ENCODE measurements at regions not wholly inside any gene's neighbourhood (a gene's known extent, or its start where the extent isn't known, plus 50 kb on each side); places are given as distances from the start of the nearest gene placed in this dataset.
"Not testable (repeated sequence)": the region's sequence is repeated elsewhere in the genome, so short reads cannot be mapped to it uniquely, and the experiment has no call there.

DNA sequence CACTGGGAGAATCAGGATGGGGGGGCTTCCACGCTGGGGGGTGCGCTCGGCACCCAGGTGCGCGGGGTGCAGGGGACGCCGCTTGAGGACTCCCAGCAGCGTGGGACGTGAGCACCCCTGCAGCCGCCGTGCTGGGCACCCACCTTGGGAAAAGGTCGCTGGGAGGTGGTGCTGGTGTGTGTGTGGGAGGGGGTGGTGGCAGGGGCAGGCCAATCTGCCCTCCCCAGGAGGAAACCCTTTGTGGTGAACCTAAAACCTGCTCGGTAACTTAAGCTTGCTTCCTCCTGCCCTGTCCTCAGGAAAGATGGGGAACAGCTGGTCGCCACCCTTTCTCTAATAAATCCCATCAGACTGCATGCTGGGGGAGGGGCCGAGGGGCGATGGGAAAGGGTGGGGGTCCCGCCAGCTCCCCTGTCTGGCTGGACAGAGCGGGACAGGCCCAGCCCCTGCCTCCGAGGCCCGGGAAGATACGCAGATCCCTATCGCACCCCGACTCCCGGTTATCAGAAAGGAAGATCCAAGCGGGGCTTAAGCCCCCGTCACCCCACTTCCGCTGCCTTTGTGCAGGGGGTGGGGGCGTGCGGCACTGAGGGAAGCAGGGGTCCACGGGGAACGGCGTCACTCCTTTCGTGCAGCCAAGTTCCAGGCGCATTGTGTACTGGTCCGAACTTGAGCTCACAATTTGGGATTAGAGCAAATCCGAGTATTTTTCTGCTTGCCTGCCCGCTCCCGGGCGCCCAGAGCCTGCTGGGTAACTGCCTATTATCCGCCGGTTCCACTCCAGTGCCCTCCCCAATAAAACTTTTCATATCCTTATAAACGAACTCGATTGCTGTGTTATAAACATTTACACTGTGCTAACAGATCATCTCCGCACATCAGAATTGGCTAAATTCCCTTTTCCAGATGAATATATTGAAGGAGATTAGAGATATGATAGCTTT is 64.6 kb downstream of the UNCX start:
- H3K9me3 Mint-ChIP-seq: no peaks in the 10 kb centered on the region
- no peaks in the 10 kb centered on the region for H3K4me1 Mint-ChIP-seq
- peaks cover 8% of the 10 kb centered on the region for H3K27me3 Mint-ChIP-seq
- no peak overlapping the region for H3K4me3 Mint-ChIP-seq
- no peaks in the 10 kb centered on the region for H3K36me3 Mint-ChIP-seq
- no peak overlapping the region for H3K27ac Mint-ChIP-seq

DNA sequence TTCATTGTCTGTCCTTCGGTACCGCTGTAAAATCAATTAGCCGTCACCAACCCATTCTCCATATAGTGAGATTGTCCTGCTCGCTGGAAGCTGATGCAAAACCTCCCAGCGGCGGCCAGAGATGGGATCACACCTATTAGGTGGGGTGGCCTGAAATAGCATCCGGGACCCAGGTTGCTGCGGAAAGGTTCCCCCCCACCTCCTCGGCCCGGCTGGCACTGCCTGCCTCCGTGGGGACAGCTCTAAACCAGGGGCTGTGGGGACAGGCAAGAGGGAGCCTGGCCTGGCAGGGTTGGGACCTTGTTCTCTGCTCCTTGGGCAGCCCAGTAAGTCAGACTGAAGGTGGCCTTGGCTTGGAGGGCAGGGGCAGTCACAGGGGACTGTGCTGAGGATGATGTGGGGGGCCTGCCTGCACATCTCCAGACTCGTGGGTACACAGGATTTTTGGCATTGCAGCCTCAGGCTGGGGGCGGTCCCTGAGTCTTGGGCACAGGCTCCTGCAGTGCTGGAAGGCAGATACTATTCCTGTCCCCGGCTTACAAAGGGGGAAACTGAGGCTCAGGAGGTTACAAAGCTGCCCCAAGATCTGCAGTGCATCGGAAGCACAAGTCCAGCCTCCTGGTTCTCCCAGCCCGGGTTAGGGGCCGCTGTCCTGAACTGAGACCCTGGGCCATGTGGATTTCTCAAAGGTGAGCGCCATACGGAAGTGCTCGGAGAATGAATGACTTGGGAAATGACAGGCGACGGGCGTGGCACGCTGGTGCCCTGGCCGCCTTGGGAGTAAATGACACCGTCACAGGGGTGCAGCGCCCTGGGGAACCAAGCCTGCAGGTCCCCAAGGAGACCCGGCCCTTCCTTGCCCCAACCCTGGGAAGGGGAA is 65.6 kb downstream of the UNCX start:
- H3K9me3 Mint-ChIP-seq: no peaks in the 10 kb centered on the region
- H3K4me3 Mint-ChIP-seq: no peak overlapping the region
- H3K27me3 Mint-ChIP-seq: peaks cover 8% of the 10 kb centered on the region
- H3K36me3 Mint-ChIP-seq: no peaks in the 10 kb centered on the region
- H3K27ac Mint-ChIP-seq: no peak overlapping the region
- no peaks in the 10 kb centered on the region for H3K4me1 Mint-ChIP-seq

DNA sequence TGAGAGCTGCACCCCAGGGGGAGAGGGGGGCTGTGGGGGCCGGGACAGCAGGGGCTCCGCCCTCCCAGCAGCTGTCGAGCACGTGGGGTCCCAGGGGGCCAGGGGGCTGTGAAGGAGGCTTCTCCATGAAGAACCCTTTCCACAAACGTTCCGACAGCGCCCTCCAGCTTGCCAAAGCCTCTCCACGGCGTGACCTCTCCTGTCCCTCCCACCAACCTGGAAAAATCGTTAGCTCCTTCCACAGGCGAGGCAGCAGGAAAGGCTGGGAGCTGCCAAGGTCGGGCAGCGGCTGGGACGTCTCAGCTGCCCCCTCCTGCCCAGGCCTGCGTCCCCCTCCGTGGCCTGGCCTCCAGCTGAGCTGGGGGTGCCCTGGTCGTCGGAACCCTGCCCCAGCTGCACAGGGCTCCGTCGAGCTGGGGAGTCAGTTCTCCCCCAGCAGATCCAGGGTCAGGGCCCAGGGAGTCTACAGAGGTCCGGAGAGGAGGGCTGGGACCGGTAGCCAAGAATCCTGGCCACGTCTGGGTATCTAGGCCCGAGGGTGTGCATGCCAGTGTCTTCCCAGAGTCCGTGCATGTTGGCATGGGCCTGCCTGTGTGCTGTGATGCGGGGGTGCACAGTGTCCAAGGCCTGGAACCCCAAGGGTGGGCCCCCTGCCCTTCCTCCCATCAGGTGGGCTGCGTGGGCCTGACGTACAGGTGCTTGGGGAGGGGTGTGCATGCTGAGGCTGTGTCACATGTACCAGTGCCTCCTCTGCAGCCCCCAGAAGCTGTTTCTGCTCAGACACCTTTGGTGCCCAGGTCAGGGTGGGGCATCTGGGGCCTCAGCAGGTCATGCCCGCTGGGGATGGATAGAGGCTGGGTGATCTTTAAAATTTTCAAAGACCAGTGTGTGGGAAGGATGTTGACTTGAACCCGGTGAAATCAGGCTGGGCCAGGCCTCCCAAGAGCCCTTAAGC is 66.5 kb downstream of the UNCX start:
- no peak overlapping the region for H3K27ac Mint-ChIP-seq
- H3K4me1 Mint-ChIP-seq: no peaks in the 10 kb centered on the region
- H3K9me3 Mint-ChIP-seq: no peaks in the 10 kb centered on the region
- no peaks in the 10 kb centered on the region for H3K36me3 Mint-ChIP-seq
- peaks cover 8% of the 10 kb centered on the region for H3K27me3 Mint-ChIP-seq
- no peak overlapping the region for H3K4me3 Mint-ChIP-seq

DNA sequence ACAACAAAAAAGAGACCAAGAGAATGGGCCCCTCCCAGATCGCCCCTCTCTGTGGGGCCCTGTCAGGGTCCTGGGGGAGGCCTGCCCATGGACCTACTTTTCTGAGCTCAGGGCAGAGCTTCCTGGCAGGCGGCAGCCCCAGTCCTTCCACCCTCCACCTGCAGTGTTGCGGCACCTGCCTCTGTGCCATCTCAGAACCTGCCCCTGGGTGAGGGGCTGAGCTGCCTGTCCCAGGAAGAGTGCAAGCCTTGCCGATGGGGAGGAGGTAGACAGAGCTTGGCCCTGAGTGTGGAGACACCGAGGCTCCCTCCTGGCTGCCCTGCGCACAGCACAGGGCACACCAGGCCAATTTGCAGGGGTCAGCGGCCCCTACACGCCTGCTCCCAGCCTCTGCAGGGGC is 67.5 kb downstream of the UNCX start:
- peaks cover 8% of the 10 kb centered on the region for H3K27me3 Mint-ChIP-seq
- H3K4me3 Mint-ChIP-seq: no peak overlapping the region
- no peaks in the 10 kb centered on the region for H3K4me1 Mint-ChIP-seq
- no peaks in the 10 kb centered on the region for H3K9me3 Mint-ChIP-seq
- H3K27ac Mint-ChIP-seq: no peak overlapping the region
- H3K36me3 Mint-ChIP-seq: no peaks in the 10 kb centered on the region

GRCh38 chr7:1300636-1301035 is 68.0 kb downstream of the UNCX start:
- H3K27me3 Mint-ChIP-seq: peaks cover 8% of the 10 kb centered on the region
- no peak overlapping the region for H3K4me3 Mint-ChIP-seq
- no peaks in the 10 kb centered on the region for H3K9me3 Mint-ChIP-seq
- H3K36me3 Mint-ChIP-seq: no peaks in the 10 kb centered on the region
- no peaks in the 10 kb centered on the region for H3K4me1 Mint-ChIP-seq
- no peak overlapping the region for H3K27ac Mint-ChIP-seq

- H3K9me3 Mint-ChIP-seq: no peaks in the 10 kb centered on the region
- H3K27ac Mint-ChIP-seq: no peak overlapping the region
- H3K27me3 Mint-ChIP-seq: peaks cover 8% of the 10 kb centered on the region
- H3K36me3 Mint-ChIP-seq: no peaks in the 10 kb centered on the region
- no peak overlapping the region for H3K4me3 Mint-ChIP-seq
- H3K4me1 Mint-ChIP-seq: no peaks in the 10 kb centered on the region
These were observed 68.6 kb downstream of the UNCX start for GRCh38 chr7:1301054-1301881.

DNA sequence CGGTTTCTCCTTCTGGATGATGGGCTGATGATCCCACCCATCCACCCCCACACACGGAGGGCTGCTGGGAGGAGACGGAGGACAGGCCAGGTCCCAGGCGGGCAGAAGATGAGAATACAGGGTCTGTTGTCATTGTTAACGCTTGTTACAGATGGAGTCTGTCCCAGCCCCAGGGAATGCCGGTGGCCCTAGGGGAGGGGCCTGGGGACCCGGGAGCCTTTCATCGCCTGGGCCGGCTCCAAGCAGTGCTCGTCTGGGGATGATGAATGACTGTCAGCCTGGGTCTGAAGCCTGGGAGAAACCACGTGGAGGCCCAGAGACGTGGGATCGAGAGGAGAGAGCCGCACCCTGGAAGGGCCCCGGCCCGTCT is 69.2 kb downstream of the UNCX start:
- no peak overlapping the region for H3K27ac Mint-ChIP-seq
- H3K4me3 Mint-ChIP-seq: no peak overlapping the region
- no peaks in the 10 kb centered on the region for H3K36me3 Mint-ChIP-seq
- no peaks in the 10 kb centered on the region for H3K9me3 Mint-ChIP-seq
- peaks cover 5% of the 10 kb centered on the region for H3K27me3 Mint-ChIP-seq
- no peaks in the 10 kb centered on the region for H3K4me1 Mint-ChIP-seq

GRCh38 chr7:1302936-1303335 is 70.3 kb downstream of the UNCX start:
- Mint-ChIP-seq H3K27ac (no peak overlapping the region), H3K4me3 (no peak overlapping the region), H3K36me3 (no peaks in the 10 kb centered on the region), H3K9me3 (no peaks in the 10 kb centered on the region), H3K27me3 (peaks cover 1% of the 10 kb centered on the region), H3K4me1 (no peaks in the 10 kb centered on the region)

DNA sequence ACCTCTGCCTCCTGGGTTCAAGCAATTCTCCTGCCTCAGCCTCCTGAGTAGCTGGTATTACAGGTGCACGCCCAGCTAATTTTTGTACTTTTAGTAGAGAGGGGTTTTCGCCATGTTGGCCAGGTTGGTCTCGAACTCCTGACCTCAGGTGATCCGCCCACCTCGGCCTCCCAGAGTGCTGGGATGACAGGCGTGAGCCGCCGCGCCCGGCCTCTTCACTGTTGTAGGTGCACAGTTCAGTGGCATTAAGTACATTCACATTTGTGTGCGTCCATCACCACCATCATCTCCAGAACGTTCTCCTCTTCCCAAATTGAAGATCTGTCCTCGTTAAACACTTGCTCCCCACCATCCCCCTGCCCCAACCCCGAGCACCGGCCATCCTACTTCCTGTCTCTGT is 71.3 kb downstream of the UNCX start:
- H3K4me3 Mint-ChIP-seq, H3K27ac Mint-ChIP-seq, H3K9me3 Mint-ChIP-seq, H3K36me3 Mint-ChIP-seq, H3K27me3 Mint-ChIP-seq, H3K4me1 Mint-ChIP-seq: not testable (repeated sequence)

- peaks cover 1% of the 10 kb centered on the region for H3K27me3 Mint-ChIP-seq
- no peaks in the 10 kb centered on the region for H3K9me3 Mint-ChIP-seq
- H3K36me3 Mint-ChIP-seq: no peaks in the 10 kb centered on the region
- no peak overlapping the region for H3K4me3 Mint-ChIP-seq
- no peaks in the 10 kb centered on the region for H3K4me1 Mint-ChIP-seq
- no peak overlapping the region for H3K27ac Mint-ChIP-seq
These were observed 73.2 kb downstream of the UNCX start for GRCh38 chr7:1305873-1306272.

GRCh38 chr7:1307828-1308227 is 75.2 kb downstream of the UNCX start:
- Mint-ChIP-seq H3K27ac (no peak overlapping the region), H3K4me3 (no peak overlapping the region), H3K27me3 (no peaks in the 10 kb centered on the region), H3K4me1 (no peaks in the 10 kb centered on the region), H3K36me3 (no peaks in the 10 kb centered on the region), H3K9me3 (no peaks in the 10 kb centered on the region)

DNA sequence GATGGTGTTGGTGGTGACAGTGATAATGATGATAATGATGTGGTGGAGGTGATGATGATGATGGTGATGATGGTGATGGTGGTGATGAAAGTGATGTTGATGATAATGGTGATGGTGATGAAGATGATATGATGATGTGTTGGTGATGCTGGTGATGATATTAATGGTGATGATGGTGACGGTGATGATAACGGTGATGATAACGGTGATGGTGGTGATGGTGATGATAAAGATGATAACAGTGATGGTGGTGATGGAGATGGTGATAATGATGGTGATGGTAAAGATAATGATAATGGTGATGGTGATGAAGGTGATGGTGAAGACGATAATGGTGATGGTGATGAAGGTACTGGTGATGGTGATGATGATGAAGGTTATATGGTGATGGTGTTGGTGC is 76.6 kb downstream of the UNCX start:
- H3K4me3 Mint-ChIP-seq: no peak overlapping the region
- no peaks in the 10 kb centered on the region for H3K4me1 Mint-ChIP-seq
- no peak overlapping the region for H3K27ac Mint-ChIP-seq
- no peaks in the 10 kb centered on the region for H3K27me3 Mint-ChIP-seq
- no peaks in the 10 kb centered on the region for H3K36me3 Mint-ChIP-seq
- no peaks in the 10 kb centered on the region for H3K9me3 Mint-ChIP-seq

DNA sequence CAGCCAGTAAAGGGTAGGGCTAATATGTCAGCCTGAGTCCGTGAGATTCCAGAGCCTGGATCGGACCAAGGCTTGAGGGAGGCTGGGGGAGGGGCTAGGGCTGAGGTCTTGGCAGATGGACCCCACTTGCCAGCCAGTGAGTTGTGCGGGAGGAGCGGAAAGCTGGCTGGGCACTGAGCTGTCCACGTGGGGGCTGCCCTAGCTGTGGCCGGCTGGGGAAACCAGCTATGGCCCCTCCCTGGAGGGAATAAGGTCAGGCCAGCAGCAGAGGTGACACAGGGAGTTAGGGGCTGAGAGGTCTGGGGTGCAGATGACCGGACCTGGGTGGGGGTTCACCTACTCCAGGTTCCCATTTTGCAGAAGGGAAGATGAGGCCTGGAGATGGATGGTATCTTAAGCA is 77.3 kb downstream of the UNCX start:
- no peaks in the 10 kb centered on the region for H3K27me3 Mint-ChIP-seq
- H3K4me1 Mint-ChIP-seq: no peaks in the 10 kb centered on the region
- H3K36me3 Mint-ChIP-seq: no peaks in the 10 kb centered on the region
- H3K9me3 Mint-ChIP-seq: no peaks in the 10 kb centered on the region
- H3K27ac Mint-ChIP-seq: no peak overlapping the region
- H3K4me3 Mint-ChIP-seq: no peak overlapping the region

GRCh38 chr7:1310936-1311335 is 78.3 kb downstream of the UNCX start:
- Mint-ChIP-seq H3K27ac (no peak overlapping the region), H3K27me3 (no peaks in the 10 kb centered on the region), H3K9me3 (no peaks in the 10 kb centered on the region), H3K4me3 (no peak overlapping the region), H3K4me1 (no peaks in the 10 kb centered on the region), H3K36me3 (no peaks in the 10 kb centered on the region)
